HEK293 (cell line): ENCODE measurements at regions not wholly inside any gene's neighbourhood (a gene's known extent, or its start where the extent isn't known, plus 50 kb on each side); places are given as distances from the start of the nearest gene placed in this dataset.

Source experiments
- CTCF ChIP-seq: fragments of 450-650 bp; formaldehyde crosslinking; IDR thresholded peaks from 2 replicates; pipeline ENCODE4 v1.5.1; 2016; ENCODE audit warnings: missing biosample characterization, missing genetic modification characterization
- KLF16 ChIP-seq: fragments of 450-650 bp; formaldehyde crosslinking; IDR thresholded peaks from 2 replicates; pipeline ENCODE4 v1.5.1; 2017; ENCODE audit warnings: missing biosample characterization, missing genetic modification characterization
- ZNF2 ChIP-seq: fragments of 450-650 bp; formaldehyde crosslinking; IDR thresholded peaks from 2 replicates; pipeline ENCODE4 v1.5.1; 2016; ENCODE audit warnings: missing biosample characterization, missing genetic modification characterization
- ZNF274 ChIP-seq, 2 experiments: fragments of 200-500 bp in 1 of 2; fragments of 450-650 bp in 1 of 2; sonication (Bioruptor generic) in 1 of 2; formaldehyde crosslinking in 1 of 2; IDR thresholded peaks; 2 replicates each; pipeline versions ENCODE4 v1.5.1 to v1.6.1; 2014 to 2016; ENCODE audit warnings: borderline replicate concordance in 1 of 2, inconsistent platforms in 1 of 2, low read length in 1 of 2, missing biosample characterization in 1 of 2, missing genetic modification characterization in 1 of 2

GRCh38 chr11:122033631-122034030, 82.4 kb downstream of the BLID start:
- TF ChIP-seq CTCF (tag by site-specific recombination), result no peak
- no peak for TF ChIP-seq ZNF2 (tag by site-specific recombination)
- TF ChIP-seq ZNF274 (IDR thresholded peaks at IDR 0.05; ENCODE audit: low read length), result no peak
- no peak for TF ChIP-seq ZNF274 (tag by site-specific recombination; IDR thresholded peaks at IDR 0.05; ENCODE audit: borderline replicate concordance)
- no peak for TF ChIP-seq KLF16 (tag by site-specific recombination)
